ENCODE measurements at regions not wholly inside any gene's neighbourhood (a gene's known extent, or its start where the extent isn't known, plus 50 kb on each side); places are given as distances from the start of the nearest gene placed in this dataset.
"Not testable (repeated sequence)": the region's sequence is repeated elsewhere in the genome, so short reads cannot be mapped to it uniquely, and the experiment has no call there.

DNA sequence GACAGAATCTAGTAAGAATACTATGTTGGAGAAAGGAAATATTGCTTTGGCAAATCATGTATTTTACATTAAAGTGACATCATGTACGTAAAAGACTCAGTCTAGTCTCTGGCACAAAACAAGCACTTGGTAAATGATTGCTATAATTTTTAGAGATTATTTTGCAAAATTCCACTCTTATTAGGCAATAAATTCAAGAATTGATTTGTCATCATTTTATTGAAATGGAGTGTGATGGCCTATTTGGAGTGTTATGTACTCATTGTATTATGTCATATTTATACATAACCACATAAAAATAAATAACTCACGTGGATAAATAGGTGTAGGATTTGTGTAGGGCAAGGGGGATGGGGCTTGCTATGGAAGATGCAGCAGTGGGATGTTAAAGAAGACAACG is 70.0 kb upstream of the FYN start:
- H3K9me3 ChIP-seq (ENCODE audit: control insufficient read depth, insufficient read depth, low read length): peaks cover 2% of the 10 kb centered on the region; the same call in 1 of the 2 replicates
- H3K9ac ChIP-seq (ENCODE audit: low read depth, low read length): no peak overlapping the region
- no peaks in the 10 kb centered on the region for H3K4me1 ChIP-seq (ENCODE audit: control insufficient read depth, insufficient read depth, low read length)
- no peaks in the 10 kb centered on the region for H3K27me3 ChIP-seq (ENCODE audit: control insufficient read depth, insufficient read depth, low read length)
- no peaks in the 10 kb centered on the region for H3K36me3 ChIP-seq (ENCODE audit: control insufficient read depth, insufficient read depth, low read length)
- no peak overlapping the region for H3K27ac ChIP-seq (ENCODE audit: low read depth, low read length)
- H3K4me3 ChIP-seq (ENCODE audit: low read depth, low read length): no peak overlapping the region

DNA sequence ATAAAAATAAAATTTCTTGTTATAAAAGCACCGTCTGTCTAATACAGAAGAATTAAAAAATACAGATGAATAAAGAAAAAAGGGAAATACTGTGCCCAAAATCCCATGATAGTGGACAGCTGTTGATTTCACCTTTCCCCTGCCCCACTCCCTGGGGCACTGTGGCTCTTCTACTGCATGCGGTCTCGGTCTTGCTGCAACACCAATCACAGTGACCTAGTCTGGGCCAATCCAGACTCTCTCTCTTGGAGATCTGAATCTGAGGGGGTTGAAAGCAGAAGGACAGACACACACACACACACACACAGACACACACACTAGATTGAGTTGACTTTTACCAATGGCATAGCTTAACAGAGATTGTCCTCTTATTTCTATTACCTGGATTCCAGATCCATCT is 70.5 kb upstream of the FYN start:
- Histone ChIP-seq H3K27me3 (ENCODE audit: control insufficient read depth, insufficient read depth, low read length) (no peaks in the 10 kb centered on the region), H3K9ac (ENCODE audit: low read depth, low read length) (no peak overlapping the region), H3K27ac (ENCODE audit: low read depth, low read length) (no peak overlapping the region)

GRCh38 chr6:111944541-111944940 is 71.3 kb upstream of the FYN start:
- no peak overlapping the region for H3K9ac ChIP-seq (ENCODE audit: low read depth, low read length)
- H3K36me3 ChIP-seq (ENCODE audit: control insufficient read depth, insufficient read depth, low read length): no peaks in the 10 kb centered on the region
- H3K4me3 ChIP-seq (ENCODE audit: low read depth, low read length): no peak overlapping the region
- no peak overlapping the region for H3K27ac ChIP-seq (ENCODE audit: low read depth, low read length)
- peaks cover 2% of the 10 kb centered on the region; the same call in 1 of the 2 replicates for H3K9me3 ChIP-seq (ENCODE audit: control insufficient read depth, insufficient read depth, low read length)
- peaks cover 4% of the 10 kb centered on the region; the same call in 1 of the 2 replicates for H3K4me1 ChIP-seq (ENCODE audit: control insufficient read depth, insufficient read depth, low read length)
- H3K27me3 ChIP-seq (ENCODE audit: control insufficient read depth, insufficient read depth, low read length): no peaks in the 10 kb centered on the region

More for the DNA sequence above, 70.5 kb upstream of the FYN start:
- H3K4me3 ChIP-seq (ENCODE audit: low read depth, low read length): no peak overlapping the region
- H3K4me1 ChIP-seq (ENCODE audit: control insufficient read depth, insufficient read depth, low read length): no peaks in the 10 kb centered on the region
- no peaks in the 10 kb centered on the region for H3K36me3 ChIP-seq (ENCODE audit: control insufficient read depth, insufficient read depth, low read length)
- H3K9me3 ChIP-seq (ENCODE audit: control insufficient read depth, insufficient read depth, low read length): peaks cover 2% of the 10 kb centered on the region; the same call in 1 of the 2 replicates

DNA sequence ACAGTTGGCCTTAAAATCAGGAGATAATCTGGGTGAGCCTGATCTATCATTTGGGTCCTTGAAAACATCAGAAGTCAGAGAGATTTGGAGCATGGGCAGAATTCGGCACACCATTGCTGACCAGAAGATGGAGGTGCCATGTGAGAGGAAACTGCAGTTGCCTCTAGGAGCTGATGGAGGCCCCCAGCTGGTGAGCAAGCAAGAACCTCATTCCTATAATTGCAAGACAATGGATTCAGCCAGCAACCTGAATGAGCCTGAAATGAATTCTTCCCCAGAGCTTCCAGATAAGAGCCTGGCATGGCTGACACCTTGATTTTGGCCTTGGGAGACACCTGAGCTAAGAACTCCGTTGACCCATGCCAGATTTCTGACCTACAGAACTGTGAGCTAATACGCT is 76.3 kb upstream of the FYN start:
- H3K4me3 ChIP-seq (ENCODE audit: low read depth, low read length): no peak overlapping the region
- H3K9me3 ChIP-seq (ENCODE audit: control insufficient read depth, insufficient read depth, low read length): no peaks in the 10 kb centered on the region
- H3K27me3 ChIP-seq (ENCODE audit: control insufficient read depth, insufficient read depth, low read length): no peaks in the 10 kb centered on the region
- no peak overlapping the region for H3K9ac ChIP-seq (ENCODE audit: low read depth, low read length)
- H3K27ac ChIP-seq (ENCODE audit: low read depth, low read length): no peak overlapping the region
- H3K4me1 ChIP-seq (ENCODE audit: control insufficient read depth, insufficient read depth, low read length): peaks cover 14% of the 10 kb centered on the region
- H3K36me3 ChIP-seq (ENCODE audit: control insufficient read depth, insufficient read depth, low read length): no peaks in the 10 kb centered on the region

DNA sequence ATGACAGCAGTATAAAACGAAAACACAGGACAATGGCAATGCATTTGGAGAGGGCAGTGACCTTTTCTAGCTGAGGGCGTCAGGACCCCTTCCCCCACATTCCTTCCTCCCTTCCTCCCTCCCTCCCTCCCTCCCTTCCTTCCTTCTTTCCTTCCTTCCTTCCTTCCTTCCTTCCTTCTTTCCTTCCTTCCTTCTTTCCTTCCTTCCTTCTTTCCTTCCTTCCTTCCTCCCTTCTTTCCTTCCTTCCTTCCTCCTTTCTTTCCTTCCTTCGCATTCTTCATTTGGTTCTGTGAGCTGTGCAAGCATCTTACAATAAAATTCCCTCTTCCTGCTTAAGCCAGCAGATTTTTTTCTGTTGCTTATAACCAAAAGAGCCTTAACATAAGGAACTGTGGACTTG is 76.7 kb upstream of the FYN start:
- peaks cover 14% of the 10 kb centered on the region for H3K4me1 ChIP-seq (ENCODE audit: control insufficient read depth, insufficient read depth, low read length)

GRCh38 chr6:111950661-111951496 is 77.6 kb upstream of the FYN start:
- Histone ChIP-seq H3K4me1 (ENCODE audit: control insufficient read depth, insufficient read depth, low read length) (peaks cover 14% of the 10 kb centered on the region), H3K36me3 (ENCODE audit: control insufficient read depth, insufficient read depth, low read length) (no peaks in the 10 kb centered on the region), H3K4me3 (ENCODE audit: low read depth, low read length) (no peak overlapping the region), H3K27me3 (ENCODE audit: control insufficient read depth, insufficient read depth, low read length) (no peaks in the 10 kb centered on the region), H3K9me3 (ENCODE audit: control insufficient read depth, insufficient read depth, low read length) (no peaks in the 10 kb centered on the region), H3K9ac (ENCODE audit: low read depth, low read length) (no peak overlapping the region), H3K27ac (ENCODE audit: low read depth, low read length) (no peak overlapping the region)

More for the DNA sequence above, 76.7 kb upstream of the FYN start:
- not testable (repeated sequence) for H3K36me3 ChIP-seq (ENCODE audit: control insufficient read depth, insufficient read depth, low read length); H3K4me3 ChIP-seq (ENCODE audit: low read depth, low read length); H3K27me3 ChIP-seq (ENCODE audit: control insufficient read depth, insufficient read depth, low read length); H3K9ac ChIP-seq (ENCODE audit: low read depth, low read length); H3K9me3 ChIP-seq (ENCODE audit: control insufficient read depth, insufficient read depth, low read length); H3K27ac ChIP-seq (ENCODE audit: low read depth, low read length)

GRCh38 chr6:111951497-111952085 is 78.3 kb upstream of the FYN start:
- Histone ChIP-seq H3K9me3 (ENCODE audit: control insufficient read depth, insufficient read depth, low read length) (no peaks in the 10 kb centered on the region), H3K9ac (ENCODE audit: low read depth, low read length) (no peak overlapping the region), H3K36me3 (ENCODE audit: control insufficient read depth, insufficient read depth, low read length) (no peaks in the 10 kb centered on the region), H3K27me3 (ENCODE audit: control insufficient read depth, insufficient read depth, low read length) (no peaks in the 10 kb centered on the region), H3K27ac (ENCODE audit: low read depth, low read length) (no peak overlapping the region), H3K4me3 (ENCODE audit: low read depth, low read length) (no peak overlapping the region), H3K4me1 (ENCODE audit: control insufficient read depth, insufficient read depth, low read length) (peaks cover 14% of the 10 kb centered on the region)

DNA sequence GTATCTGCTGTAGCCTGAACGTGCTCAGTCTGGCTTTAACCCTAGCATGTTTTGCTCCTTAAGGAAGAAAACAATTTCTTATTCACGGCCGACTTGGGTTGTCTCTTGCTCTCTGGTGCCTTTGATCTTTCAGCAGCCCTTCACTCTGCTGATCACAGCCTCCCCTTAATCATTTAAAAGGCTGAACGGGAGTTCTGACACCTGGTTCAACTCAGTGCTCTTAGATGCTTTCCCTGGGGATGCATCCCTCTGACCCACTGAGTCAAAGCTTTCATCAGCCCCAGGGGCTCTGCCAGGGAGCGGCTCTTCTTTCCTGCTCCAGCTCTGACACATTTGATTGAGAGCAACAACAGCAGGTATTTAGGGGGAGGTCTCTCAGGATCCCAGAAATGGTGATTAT is 79.0 kb upstream of the FYN start:
- no peak overlapping the region for H3K4me3 ChIP-seq (ENCODE audit: low read depth, low read length)
- H3K27ac ChIP-seq (ENCODE audit: low read depth, low read length): no peak overlapping the region
- no peaks in the 10 kb centered on the region for H3K9me3 ChIP-seq (ENCODE audit: control insufficient read depth, insufficient read depth, low read length)
- H3K27me3 ChIP-seq (ENCODE audit: control insufficient read depth, insufficient read depth, low read length): no peaks in the 10 kb centered on the region; the same call in 1 of the 2 replicates
- no peaks in the 10 kb centered on the region for H3K36me3 ChIP-seq (ENCODE audit: control insufficient read depth, insufficient read depth, low read length)
- no peak overlapping the region for H3K9ac ChIP-seq (ENCODE audit: low read depth, low read length)
- H3K4me1 ChIP-seq (ENCODE audit: control insufficient read depth, insufficient read depth, low read length): peaks cover 14% of the 10 kb centered on the region

DNA sequence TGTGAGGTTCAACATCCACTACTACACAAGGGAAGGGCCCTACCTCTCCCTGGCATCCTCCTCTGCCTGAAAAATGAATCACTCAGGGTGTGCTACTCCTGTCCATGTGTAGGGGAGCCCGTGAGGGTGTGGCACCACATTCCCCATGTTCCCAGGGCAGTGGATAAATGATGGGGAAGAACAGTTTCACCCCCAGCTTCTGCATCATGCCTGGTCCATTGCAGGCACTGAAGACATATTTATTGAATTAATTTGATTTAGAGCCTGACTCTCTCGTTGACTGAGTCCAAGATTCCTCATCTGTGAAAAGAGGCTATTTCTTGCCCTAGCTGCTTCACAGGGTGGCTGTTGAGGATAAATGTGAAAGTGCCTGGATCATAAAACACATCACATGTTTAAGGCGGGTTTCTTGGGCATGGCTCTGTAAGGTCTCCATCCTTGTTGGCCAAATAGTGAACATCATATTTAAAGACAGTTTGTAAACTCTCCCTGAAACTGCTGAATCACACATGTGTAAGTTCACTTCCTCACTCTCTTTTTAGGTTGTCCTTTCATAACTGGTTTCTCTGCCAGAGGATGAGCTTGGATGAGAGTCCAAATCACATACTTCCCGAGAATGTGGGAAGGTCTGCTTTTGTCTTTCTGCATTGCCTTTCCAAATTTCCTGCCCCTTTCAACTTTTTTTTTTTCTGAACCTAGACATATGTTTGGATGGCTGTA is 79.7 kb upstream of the FYN start:
- no peak overlapping the region for H3K9ac ChIP-seq (ENCODE audit: low read depth, low read length)

DNA sequence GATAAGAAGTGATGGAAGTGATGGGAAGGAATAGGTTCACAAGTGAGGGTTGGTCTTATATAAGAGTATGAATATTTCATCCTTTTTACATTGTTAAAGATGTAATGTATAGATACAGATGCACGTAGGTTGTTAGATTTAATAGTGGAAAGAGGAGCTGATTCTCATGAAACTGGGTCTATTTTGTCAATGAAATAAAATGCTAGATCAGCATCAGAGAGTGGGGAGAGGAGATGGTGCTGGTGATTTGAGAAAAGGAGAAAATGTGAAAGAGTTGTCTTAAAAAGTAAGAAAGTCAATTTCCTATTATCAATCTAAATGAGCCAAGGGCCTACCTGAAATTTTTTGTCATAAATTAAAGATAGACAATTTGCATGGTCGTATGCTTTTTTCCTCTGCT is 82.8 kb upstream of the FYN start:
- Histone ChIP-seq H3K4me1 (ENCODE audit: control insufficient read depth, insufficient read depth, low read length) (peaks cover 17% of the 10 kb centered on the region), H3K27ac (ENCODE audit: low read depth, low read length) (no peak overlapping the region), H3K9ac (ENCODE audit: low read depth, low read length) (no peak overlapping the region), H3K4me3 (ENCODE audit: low read depth, low read length) (no peak overlapping the region), H3K27me3 (ENCODE audit: control insufficient read depth, insufficient read depth, low read length) (no peaks in the 10 kb centered on the region; the same call in 1 of the 2 replicates), H3K9me3 (ENCODE audit: control insufficient read depth, insufficient read depth, low read length) (no peaks in the 10 kb centered on the region), H3K36me3 (ENCODE audit: control insufficient read depth, insufficient read depth, low read length) (no peaks in the 10 kb centered on the region)

More for the DNA sequence above, 79.7 kb upstream of the FYN start:
- Histone ChIP-seq H3K36me3 (ENCODE audit: control insufficient read depth, insufficient read depth, low read length) (no peaks in the 10 kb centered on the region), H3K4me1 (ENCODE audit: control insufficient read depth, insufficient read depth, low read length) (peaks cover 18% of the 10 kb centered on the region), H3K27me3 (ENCODE audit: control insufficient read depth, insufficient read depth, low read length) (no peaks in the 10 kb centered on the region; the same call in 1 of the 2 replicates), H3K27ac (ENCODE audit: low read depth, low read length) (no peak overlapping the region), H3K9me3 (ENCODE audit: control insufficient read depth, insufficient read depth, low read length) (no peaks in the 10 kb centered on the region), H3K4me3 (ENCODE audit: low read depth, low read length) (no peak overlapping the region)

Data from HUES48 (cell line).